ENCODE measurements at regions not wholly inside any gene's neighbourhood (a gene's known extent, or its start where the extent isn't known, plus 50 kb on each side); places are given as distances from the start of the nearest gene placed in this dataset.

- no peaks in the 10 kb centered on the region for H3K36me3 ChIP-seq
- no peak for DNase-seq (ENCODE audit: low spot score in 2 of 2)
- intact Hi-C loops (cut with DNase I; ENCODE audit: low total_unique reads), result no loop called here
- TF ChIP-seq POLR2A (IDR thresholded peaks at IDR 0.05) (no peak), POLR2AphosphoS5 (IDR thresholded peaks at IDR 0.05) (no peak), CTCF (IDR thresholded peaks at IDR 0.05) (no peak)
- no peak overlapping the region for H3K27ac ChIP-seq
- H3K9me3 ChIP-seq, result peaks cover 0 to 33% of the 10 kb centered on the region in 2 donors
- no peaks in the 10 kb centered on the region for H3K27me3 ChIP-seq
- H3K4me3 ChIP-seq, result no peak overlapping the region
- no peaks in the 10 kb centered on the region for H3K4me1 ChIP-seq
These were observed 330.0 kb upstream of the CHD1 start for GRCh38 chr5:99258819-99259218.

DNA sequence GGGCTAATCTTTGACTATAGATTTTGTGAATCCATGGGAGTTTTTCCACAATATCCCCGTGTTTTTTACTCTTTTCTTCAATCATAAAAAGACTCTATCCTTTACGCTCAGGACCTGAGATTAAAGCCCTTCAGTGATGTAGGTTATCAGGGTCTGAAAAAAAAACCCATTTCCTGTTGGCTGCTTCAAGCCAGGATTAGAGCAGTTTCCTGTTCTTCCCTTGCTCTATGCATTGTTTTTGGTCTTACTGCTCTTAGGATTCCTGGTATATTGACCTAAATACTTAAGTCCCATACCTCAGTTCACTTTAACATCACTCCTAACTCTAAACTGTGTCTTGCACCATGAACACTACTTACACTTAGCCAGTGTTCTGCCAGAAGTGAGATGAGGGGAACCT, 319.3 kb upstream of the CHD1 start:
- intact Hi-C loops (cut with DNase I; ENCODE audit: low total_unique reads), result loop anchor here (2.0 kb wide), 1 partner anchor 15 kb away; no protein-coding TSS in a partner anchor
- no peak for DNase-seq (ENCODE audit: low spot score in 2 of 2)
- H3K27me3 ChIP-seq, result no peaks in the 10 kb centered on the region
- H3K27ac ChIP-seq, result no peak overlapping the region
- no peak overlapping the region for H3K4me3 ChIP-seq
- H3K36me3 ChIP-seq, result no peaks in the 10 kb centered on the region
- no peaks in the 10 kb centered on the region for H3K4me1 ChIP-seq
- H3K9me3 ChIP-seq, result no peaks in the 10 kb centered on the region
- TF ChIP-seq POLR2A (IDR thresholded peaks at IDR 0.05), result no peak
- TF ChIP-seq CTCF (IDR thresholded peaks at IDR 0.05), result no peak
- TF ChIP-seq POLR2AphosphoS5 (IDR thresholded peaks at IDR 0.05), result no peak

DNA sequence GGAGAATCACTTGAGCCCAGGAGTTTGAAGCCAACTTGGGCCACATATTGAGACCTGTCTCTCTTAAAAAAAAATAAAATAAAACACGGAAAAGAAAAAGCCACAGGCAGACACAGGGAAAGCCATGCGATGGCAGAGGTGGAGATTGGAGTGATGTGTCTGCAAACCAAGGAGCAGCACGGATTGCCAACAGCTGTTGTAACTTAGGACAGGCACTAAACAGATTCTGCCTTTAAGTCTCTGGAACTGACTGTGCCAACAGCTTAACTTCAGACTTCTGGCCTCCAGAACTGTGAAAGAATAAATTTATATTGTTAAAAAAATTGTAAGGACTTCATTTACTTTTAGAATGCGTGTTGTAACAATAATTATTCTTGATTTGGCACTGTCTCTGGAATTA, 318.5 kb upstream of the CHD1 start:
- H3K4me3 ChIP-seq, result no peak overlapping the region
- TF ChIP-seq POLR2AphosphoS5 (IDR thresholded peaks at IDR 0.05) (no peak), POLR2A (IDR thresholded peaks at IDR 0.05) (no peak), CTCF (IDR thresholded peaks at IDR 0.05) (no peak)
- no peaks in the 10 kb centered on the region for H3K27me3 ChIP-seq
- H3K27ac ChIP-seq, result no peak overlapping the region
- H3K9me3 ChIP-seq, result no peaks in the 10 kb centered on the region
- DNase-seq (ENCODE audit: low spot score in 2 of 2), result no peak
- H3K4me1 ChIP-seq, result no peaks in the 10 kb centered on the region
- intact Hi-C loops (cut with DNase I; ENCODE audit: low total_unique reads), result no loop called here
- no peaks in the 10 kb centered on the region for H3K36me3 ChIP-seq

GRCh38 chr5:99243111-99243510, 314.3 kb upstream of the CHD1 start:
- intact Hi-C loops (cut with DNase I; ENCODE audit: low total_unique reads), result no loop called here
- H3K9me3 ChIP-seq, result no peaks in the 10 kb centered on the region
- no peaks in the 10 kb centered on the region for H3K27me3 ChIP-seq
- no peak overlapping the region for H3K27ac ChIP-seq
- TF ChIP-seq CTCF (IDR thresholded peaks at IDR 0.05) (no peak), POLR2AphosphoS5 (IDR thresholded peaks at IDR 0.05) (no peak)
- H3K36me3 ChIP-seq, result no peaks in the 10 kb centered on the region
- H3K4me3 ChIP-seq, result no peak overlapping the region
- H3K4me1 ChIP-seq, result no peaks in the 10 kb centered on the region
- DNase-seq (ENCODE audit: low spot score in 2 of 2), result no peak

DNA sequence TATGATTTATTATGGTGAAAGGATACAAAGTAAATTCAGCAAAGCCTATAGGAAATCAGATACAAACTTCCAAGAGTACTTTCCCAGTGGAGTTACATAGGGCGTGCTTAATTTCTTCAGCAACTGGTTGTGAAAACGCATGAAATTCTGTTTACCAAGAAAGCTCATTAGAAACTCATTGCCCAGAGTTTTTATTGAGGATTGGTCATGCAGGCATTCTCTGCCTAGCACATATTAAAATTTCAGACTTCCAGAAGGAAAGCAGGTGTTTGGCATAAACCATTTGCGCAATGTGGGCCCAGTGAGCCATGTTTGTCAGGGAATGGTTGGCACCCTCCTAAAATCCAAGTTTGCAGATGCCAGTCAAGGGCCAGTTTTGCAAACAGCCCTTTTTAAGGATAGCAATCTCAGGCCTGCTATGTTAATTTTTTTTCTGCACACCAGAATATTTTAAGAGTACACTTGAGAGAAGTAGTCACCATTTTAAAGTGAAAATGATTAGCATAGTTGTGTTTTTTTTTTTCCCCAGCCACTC, 311.1 kb upstream of the CHD1 start:
- Histone ChIP-seq H3K4me3 (no peak overlapping the region), H3K4me1 (no peaks in the 10 kb centered on the region), H3K27me3 (no peaks in the 10 kb centered on the region), H3K27ac (no peak overlapping the region), H3K9me3 (no peaks in the 10 kb centered on the region), H3K36me3 (no peaks in the 10 kb centered on the region)
- TF ChIP-seq CTCF (IDR thresholded peaks at IDR 0.05) (no peak), POLR2AphosphoS5 (IDR thresholded peaks at IDR 0.05) (no peak), POLR2A (IDR thresholded peaks at IDR 0.05) (no peak)
- intact Hi-C loops (cut with DNase I; ENCODE audit: low total_unique reads), result no loop called here
- DNase-seq (ENCODE audit: low spot score in 2 of 2), result no peak
